ENCODE measurements at regions not wholly inside any gene's neighbourhood (a gene's known extent, or its start where the extent isn't known, plus 50 kb on each side); places are given as distances from the start of the nearest gene placed in this dataset.

DNA sequence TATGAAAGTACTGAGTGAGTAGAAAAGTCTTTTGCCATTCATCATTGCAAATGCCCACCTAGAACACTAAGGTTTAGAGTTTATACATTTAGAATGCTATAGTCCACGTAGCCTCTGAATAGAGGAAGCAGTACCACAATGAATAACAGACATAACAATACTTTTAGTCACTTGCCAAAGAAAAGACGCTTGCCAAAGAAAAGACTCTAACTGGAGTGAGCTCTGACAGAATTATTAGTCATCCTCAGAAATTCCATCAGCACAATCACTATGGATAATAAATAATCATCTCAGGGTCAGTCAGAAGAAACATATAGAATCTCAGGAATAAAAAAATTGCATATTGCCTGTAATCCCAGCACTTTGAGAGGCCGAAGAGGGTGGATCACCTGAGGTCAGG, 168.5 kb upstream of the TARS1 start:
- Mint-ChIP-seq H3K4me3 (ENCODE audit: unreplicated experiment) (no peak overlapping the region), H3K9me3 (ENCODE audit: unreplicated experiment) (peaks cover 1% of the 10 kb centered on the region), H3K27me3 (ENCODE audit: unreplicated experiment) (peaks cover 2% of the 10 kb centered on the region), H3K36me3 (ENCODE audit: unreplicated experiment) (no peaks in the 10 kb centered on the region), H3K27ac (ENCODE audit: unreplicated experiment) (no peak overlapping the region), H3K4me1 (ENCODE audit: low read depth, unreplicated experiment) (no peaks in the 10 kb centered on the region)
- TF ChIP-seq, protein P1, sequence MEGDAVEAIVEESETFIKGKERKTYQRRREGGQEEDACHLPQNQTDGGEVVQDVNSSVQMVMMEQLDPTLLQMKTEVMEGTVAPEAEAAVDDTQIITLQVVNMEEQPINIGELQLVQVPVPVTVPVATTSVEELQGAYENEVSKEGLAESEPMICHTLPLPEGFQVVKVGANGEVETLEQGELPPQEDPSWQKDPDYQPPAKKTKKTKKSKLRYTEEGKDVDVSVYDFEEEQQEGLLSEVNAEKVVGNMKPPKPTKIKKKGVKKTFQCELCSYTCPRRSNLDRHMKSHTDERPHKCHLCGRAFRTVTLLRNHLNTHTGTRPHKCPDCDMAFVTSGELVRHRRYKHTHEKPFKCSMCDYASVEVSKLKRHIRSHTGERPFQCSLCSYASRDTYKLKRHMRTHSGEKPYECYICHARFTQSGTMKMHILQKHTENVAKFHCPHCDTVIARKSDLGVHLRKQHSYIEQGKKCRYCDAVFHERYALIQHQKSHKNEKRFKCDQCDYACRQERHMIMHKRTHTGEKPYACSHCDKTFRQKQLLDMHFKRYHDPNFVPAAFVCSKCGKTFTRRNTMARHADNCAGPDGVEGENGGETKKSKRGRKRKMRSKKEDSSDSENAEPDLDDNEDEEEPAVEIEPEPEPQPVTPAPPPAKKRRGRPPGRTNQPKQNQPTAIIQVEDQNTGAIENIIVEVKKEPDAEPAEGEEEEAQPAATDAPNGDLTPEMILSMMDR (IDR thresholded peaks at IDR 0.05; ENCODE audit: partially characterized antibody, unreplicated experiment), result no peak
- no peak for DNase-seq

DNA sequence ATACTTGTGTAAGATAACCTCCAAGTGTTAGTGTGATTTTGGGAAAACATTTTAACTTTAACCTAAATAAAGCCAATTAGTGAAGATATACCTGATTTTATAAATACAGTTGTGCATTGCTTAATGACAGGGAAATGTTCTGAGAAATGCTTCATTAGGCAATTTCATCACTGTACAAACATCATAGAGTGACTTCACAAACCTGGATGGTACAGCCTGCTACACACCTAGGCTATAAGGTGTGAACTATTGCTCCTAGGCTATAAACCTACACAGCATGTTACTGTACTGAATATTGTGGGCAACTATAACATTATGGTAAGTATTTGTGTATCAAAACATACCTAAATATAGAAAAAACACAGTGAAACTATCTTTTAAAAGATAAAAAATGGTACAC, 166.8 kb upstream of the TARS1 start:
- Mint-ChIP-seq H3K27ac (ENCODE audit: unreplicated experiment) (no peak overlapping the region), H3K9me3 (ENCODE audit: unreplicated experiment) (peaks cover 1% of the 10 kb centered on the region), H3K27me3 (ENCODE audit: unreplicated experiment) (peaks cover 2% of the 10 kb centered on the region), H3K36me3 (ENCODE audit: unreplicated experiment) (no peaks in the 10 kb centered on the region), H3K4me1 (ENCODE audit: low read depth, unreplicated experiment) (no peaks in the 10 kb centered on the region), H3K4me3 (ENCODE audit: unreplicated experiment) (no peak overlapping the region)
- DNase-seq, result no peak
- TF ChIP-seq, protein P1 (IDR thresholded peaks at IDR 0.05; ENCODE audit: partially characterized antibody, unreplicated experiment), result no peak

DNA sequence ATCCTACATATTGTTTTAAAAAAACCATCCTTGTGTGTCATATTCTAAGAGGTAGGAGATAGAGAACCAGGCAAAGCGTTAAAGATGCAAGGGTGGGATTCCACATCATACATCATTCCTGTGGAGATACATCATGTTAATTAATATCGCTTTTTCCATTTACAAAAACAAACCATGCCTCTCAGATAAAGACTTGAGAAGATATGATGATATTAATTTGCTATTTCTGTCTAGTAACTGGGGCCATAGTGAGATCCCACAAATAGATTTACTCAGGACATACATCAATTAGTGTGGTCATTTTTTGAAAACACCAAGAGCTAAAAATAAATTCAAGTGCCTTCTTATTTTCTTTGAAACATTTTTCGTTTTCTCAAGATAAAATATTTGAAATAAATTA, 165.4 kb upstream of the TARS1 start:
- DNase-seq, result no peak
- Mint-ChIP-seq H3K27ac (ENCODE audit: unreplicated experiment) (no peak overlapping the region), H3K27me3 (ENCODE audit: unreplicated experiment) (peaks cover 2% of the 10 kb centered on the region), H3K4me3 (ENCODE audit: unreplicated experiment) (no peak overlapping the region), H3K4me1 (ENCODE audit: low read depth, unreplicated experiment) (no peaks in the 10 kb centered on the region), H3K9me3 (ENCODE audit: unreplicated experiment) (no peaks in the 10 kb centered on the region), H3K36me3 (ENCODE audit: unreplicated experiment) (no peaks in the 10 kb centered on the region)
- TF ChIP-seq, protein P1 (IDR thresholded peaks at IDR 0.05; ENCODE audit: partially characterized antibody, unreplicated experiment), result no peak

DNA sequence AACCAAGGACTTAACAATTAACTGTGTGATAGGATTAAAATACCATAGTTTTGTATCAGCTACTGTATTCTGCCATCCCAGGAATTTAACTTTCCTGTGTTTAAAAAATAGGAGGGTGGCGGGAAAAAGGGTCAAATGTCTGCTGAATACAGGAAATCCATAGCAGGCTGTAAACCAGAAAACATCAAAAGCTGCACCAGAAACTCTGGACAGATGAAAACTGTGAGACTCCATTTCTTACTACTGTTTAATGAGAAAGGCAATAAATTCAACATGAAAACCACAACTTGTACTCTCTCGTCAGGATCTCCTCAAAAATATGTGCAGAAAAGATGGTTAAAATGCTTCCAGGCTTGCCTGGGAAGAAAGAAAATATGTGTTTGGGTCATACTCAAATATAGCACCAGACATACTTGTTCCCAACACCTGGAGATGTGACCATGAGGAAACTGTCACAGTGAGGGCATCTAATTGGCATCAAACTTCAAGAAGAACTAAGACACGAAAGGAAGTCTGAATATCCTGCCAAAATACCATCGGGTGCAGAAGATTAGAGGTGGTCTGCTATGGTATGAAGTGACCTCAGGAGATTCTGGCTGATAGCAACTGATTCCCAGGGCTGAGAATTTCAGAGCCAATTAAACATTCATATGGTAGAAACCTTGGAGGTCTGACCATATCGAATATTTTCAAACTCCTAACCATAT, 164.7 kb upstream of the TARS1 start:
- Mint-ChIP-seq H3K27ac (ENCODE audit: unreplicated experiment) (no peak overlapping the region), H3K27me3 (ENCODE audit: unreplicated experiment) (peaks cover 2% of the 10 kb centered on the region), H3K9me3 (ENCODE audit: unreplicated experiment) (no peaks in the 10 kb centered on the region), H3K4me3 (ENCODE audit: unreplicated experiment) (no peak overlapping the region), H3K36me3 (ENCODE audit: unreplicated experiment) (no peaks in the 10 kb centered on the region), H3K4me1 (ENCODE audit: low read depth, unreplicated experiment) (no peaks in the 10 kb centered on the region)
- TF ChIP-seq, protein P1 (IDR thresholded peaks at IDR 0.05; ENCODE audit: partially characterized antibody, unreplicated experiment), result no peak
- no peak for DNase-seq

DNA sequence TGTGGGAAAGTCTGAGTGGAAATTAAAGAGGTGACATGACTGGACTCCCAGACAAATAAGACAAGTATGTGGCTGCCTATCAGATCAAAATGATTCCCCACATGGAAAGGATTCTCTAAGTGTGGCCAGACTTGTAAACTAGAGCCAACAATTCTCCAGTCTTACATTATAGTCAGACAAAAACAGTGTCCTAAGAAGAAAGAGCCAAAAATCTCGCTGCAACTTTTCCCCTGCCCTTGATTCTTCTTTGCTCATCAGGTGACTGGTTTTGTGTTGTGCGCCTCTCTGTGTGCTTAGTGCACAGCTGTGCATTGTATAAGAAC, 164.2 kb upstream of the TARS1 start:
- Mint-ChIP-seq H3K4me3 (ENCODE audit: unreplicated experiment) (no peak overlapping the region), H3K4me1 (ENCODE audit: low read depth, unreplicated experiment) (no peaks in the 10 kb centered on the region), H3K9me3 (ENCODE audit: unreplicated experiment) (no peaks in the 10 kb centered on the region), H3K27me3 (ENCODE audit: unreplicated experiment) (peaks cover 2% of the 10 kb centered on the region), H3K36me3 (ENCODE audit: unreplicated experiment) (no peaks in the 10 kb centered on the region), H3K27ac (ENCODE audit: unreplicated experiment) (no peak overlapping the region)
- TF ChIP-seq, protein P1 (IDR thresholded peaks at IDR 0.05; ENCODE audit: partially characterized antibody, unreplicated experiment), result no peak
- no peak for DNase-seq
